K562 (cell line): ENCODE measurements at regions not wholly inside any gene's neighbourhood (a gene's known extent, or its start where the extent isn't known, plus 50 kb on each side); places are given as distances from the start of the nearest gene placed in this dataset.

Experiments
- ATAC-seq: fragments of 200-7000 bp; cut with Tn5 transposase; 3 replicates; pipeline ENCODE4 v1.9.1; 2020; ENCODE audit warnings: moderate library complexity
- BruUV-seq: library from RNA; stranded (reverse); fragments of 400-500 nt; replicated peaks from 2 replicates; lab custom pipeline; 2021; lab: Mats Ljungman, UMichigan
- CTCF ChIA-PET: fragments of 300-600 bp; formaldehyde crosslinking; extraction: SDS; loops from one replicate; lab custom pipeline; 2021; ENCODE audit warnings: low intra/inter-chr PET ratio; lab: Yijun Ruan, JAX
- POLR2A ChIA-PET: fragments of 300-600, 350-650 bp; sonication (Branson Sonifier 250); formaldehyde crosslinking; extraction: SDS; loops from one replicate; lab custom pipeline; 2021; ENCODE audit warnings: antibody characterized with exemption, inconsistent platforms; lab: Yijun Ruan, JAX
- DNase-seq, 4 experiments: peaks; one replicate each; pipeline versions ENCODE4 v3.0.0 to v3.0.0-alpha.2; 2011 to 2018; ENCODE audit warnings: low spot score in 3 of 4, mixed read lengths in 3 of 4; ENCODE audit errors: extremely low read depth in 1 of 4
- FAIRE-seq: peaks from 2 replicates; lab custom pipeline; 2011; peaks lifted over from hg19 to GRCh38; lab: Jason Lieb, UNC
- H2AFZ ChIP-seq: 2 replicates; pipeline ENCODE4 v1.6.0; 2011; ENCODE audit warnings: low read depth, low read length, control low read depth, inconsistent platforms
- H3K27ac ChIP-seq: fragments of 200-600 bp; 3 replicates; pipeline ENCODE4 v1.8.0; 2011; ENCODE audit warnings: low read depth, mild to moderate bottlenecking, control low read depth, inconsistent platforms, low read length, moderate library complexity, mixed read lengths; ENCODE audit errors: extremely low read depth
- H3K27me3 ChIP-seq, 2 experiments: fragments of 300-600 bp in 1 of 2; 2 replicates in 1 of 2; 3 replicates in 1 of 2; pipeline versions ENCODE4 v1.6.0 to v1.8.0; 2011; ENCODE audit warnings: inconsistent platforms in 2 of 2, low read length in 2 of 2, mild to moderate bottlenecking in 1 of 2, mixed read lengths in 1 of 2, moderate library complexity in 1 of 2; ENCODE audit not compliant: control insufficient read depth in 2 of 2, insufficient read depth in 2 of 2
- H3K36me3 ChIP-seq: fragments of 300-600 bp; 3 replicates; pipeline ENCODE4 v1.8.0; 2011; ENCODE audit warnings: mild to moderate bottlenecking, low read length, inconsistent platforms; ENCODE audit not compliant: control insufficient read depth, insufficient read depth
- H3K4me1 ChIP-seq, 2 experiments: fragments of 200-600 bp in 1 of 2; replicated peaks in 1 of 2; 2 replicates in 1 of 2; 3 replicates in 1 of 2; pipeline versions ENCODE4 v1.5.1 to v1.8.0; 2011; ENCODE audit warnings: inconsistent platforms in 2 of 2, low read length in 2 of 2, mild to moderate bottlenecking in 1 of 2, mixed read lengths in 1 of 2, moderate library complexity in 1 of 2; ENCODE audit not compliant: control insufficient read depth in 2 of 2, insufficient read depth in 2 of 2
- H3K4me2 ChIP-seq: 2 replicates; pipeline ENCODE4 v1.6.1; 2011; ENCODE audit warnings: low read length, control low read depth, inconsistent platforms, mixed read lengths; ENCODE audit not compliant: insufficient read depth
- H3K4me3 ChIP-seq: fragments of 200-600 bp; sonication (generic), shearing (Covaris generic); 2 replicates; pipeline ENCODE4 v1.5.1; 2016; ENCODE audit warnings: control low read depth, inconsistent platforms
- H3K79me2 ChIP-seq: fragments of 200-600 bp; 3 replicates; pipeline ENCODE4 v1.8.0; 2011; ENCODE audit warnings: low read length, inconsistent platforms; ENCODE audit not compliant: control insufficient read depth, insufficient read depth
- H3K9ac ChIP-seq, 2 experiments: 2 replicates each; pipeline versions ENCODE4 v1.6.0 to v1.6.1; 2011; ENCODE audit warnings: low read depth in 2 of 2, low read length in 2 of 2, control low read depth in 1 of 2, inconsistent platforms in 1 of 2, mild to moderate bottlenecking in 1 of 2, mixed read lengths in 1 of 2; ENCODE audit not compliant: insufficient read depth in 1 of 2
- H3K9me1 ChIP-seq: one replicate; pipeline ENCODE4 v1.6.0; 2011; ENCODE audit warnings: inconsistent platforms, mild to moderate bottlenecking, low read length, moderate library complexity; ENCODE audit not compliant: control insufficient read depth, insufficient read depth
- H3K9me3 ChIP-seq: replicated peaks from 2 replicates; pipeline ENCODE4 v1.5.1; 2011; ENCODE audit warnings: low read depth, low read length, inconsistent platforms; ENCODE audit not compliant: control insufficient read depth, insufficient read depth
- H4K20me1 ChIP-seq: replicated peaks from 2 replicates; pipeline ENCODE4 v1.6.1; 2011; ENCODE audit warnings: low read length, inconsistent platforms, mixed read lengths; ENCODE audit not compliant: control insufficient read depth, insufficient read depth
- BRCA1 ChIP-seq, 2 experiments: fragments of 450-650 bp in 1 of 2; sonication (generic) in 1 of 2; formaldehyde crosslinking in 1 of 2; IDR thresholded peaks; 2 replicates each; pipeline versions ENCODE4 v1.5.0 to v1.6.1; 2017 to 2020; ENCODE audit warnings: mild to moderate bottlenecking in 1 of 2, missing genetic modification reagents in 1 of 2
- CCNT2 ChIP-seq: IDR thresholded peaks from 2 replicates; pipeline ENCODE4 v1.6.1; 2011; ENCODE audit warnings: borderline replicate concordance, low read depth, mild to moderate bottlenecking, moderate library complexity, mixed read lengths, low read length; ENCODE audit not compliant: insufficient read length; ENCODE audit errors: extremely low read depth
- CTCF ChIP-seq, 3 experiments: IDR thresholded peaks in 2 of 3; conservative IDR thresholded peaks in 1 of 3; 2 replicates each; pipeline ENCODE4 v1.5.1; 2011 to 2012; ENCODE audit warnings: low read length in 3 of 3, mild to moderate bottlenecking in 3 of 3, control low read depth in 2 of 3, improper control_type of control experiment in 1 of 3, inconsistent platforms in 1 of 3, low read depth in 1 of 3, mixed read lengths in 1 of 3, moderate library complexity in 1 of 3; ENCODE audit not compliant: insufficient read depth in 2 of 3
- E4F1 ChIP-seq: fragments of 250-450 bp; sonication (Bioruptor Pico); IDR thresholded peaks from 2 replicates; pipeline ENCODE4 v1.5.0; 2021; ENCODE audit warnings: mild to moderate bottlenecking, borderline replicate concordance
- EZH2 ChIP-seq: IDR thresholded peaks from 2 replicates; pipeline ENCODE4 v1.6.1; 2012; ENCODE audit warnings: low read depth, mild to moderate bottlenecking, inconsistent platforms, low read length, borderline replicate concordance
- FOXO4 ChIP-seq: fragments of 450-650 bp; formaldehyde crosslinking; IDR thresholded peaks from 2 replicates; pipeline ENCODE4 v1.4.0; 2020; ENCODE audit warnings: mild to moderate bottlenecking, moderate library complexity
- FUS ChIP-seq: fragments of 200-400 bp; formaldehyde crosslinking; optimal IDR thresholded peaks from 2 replicates; pipeline ENCODE3; 2017; ENCODE audit warnings: low read depth, low read length
- HMGN3 ChIP-seq: IDR thresholded peaks from 2 replicates; pipeline ENCODE4 v1.6.1; 2011; ENCODE audit warnings: borderline replicate concordance, low read depth, mild to moderate bottlenecking, mixed read lengths, low read length; ENCODE audit not compliant: insufficient read length; ENCODE audit errors: extremely low read depth
- MBD2 ChIP-seq: sonication (generic); IDR thresholded peaks from 2 replicates; pipeline ENCODE4 v1.6.1; 2016; ENCODE audit warnings: low read depth, borderline replicate concordance
- MCM7 ChIP-seq, 2 experiments: fragments of 450-650 bp; IDR thresholded peaks; 2 replicates each; pipeline ENCODE4 v1.6.1; 2016 to 2018
- MYC ChIP-seq, 2 experiments: fragments of 250-450 bp in 1 of 2; sonication (Bioruptor Pico) in 1 of 2; IDR thresholded peaks; 2 replicates each; pipeline versions ENCODE4 v1.5.1 to v1.6.1; 2012 to 2021; ENCODE audit warnings: low read depth in 2 of 2, borderline replicate concordance in 1 of 2, improper control_type of control experiment in 1 of 2, low read length in 1 of 2, mild to moderate bottlenecking in 1 of 2, moderate library complexity in 1 of 2
- NRF1 ChIP-seq, 2 experiments: fragments of 450-650 bp; IDR thresholded peaks in 1 of 2; conservative IDR thresholded peaks in 1 of 2; 2 replicates each; pipeline ENCODE4 v1.6.1; 2014; ENCODE audit warnings: mild to moderate bottlenecking in 2 of 2
- PHF8 ChIP-seq: fragments of 200-600 bp; sonication (generic); IDR thresholded peaks from 2 replicates; pipeline ENCODE4 v1.6.1; 2012; ENCODE audit warnings: mixed run types, mild to moderate bottlenecking, inconsistent platforms, low read length, moderate library complexity, borderline replicate concordance
- POLR2A ChIP-seq: fragments of 450-650 bp; conservative IDR thresholded peaks from 2 replicates; pipeline ENCODE4 v1.6.1; 2016
- PRMT5 ChIP-seq: sonication (generic); formaldehyde crosslinking; IDR thresholded peaks from 2 replicates; pipeline ENCODE4 v1.5.0; 2020; ENCODE audit warnings: missing genetic modification reagents
- SMARCB1 ChIP-seq: IDR thresholded peaks from 2 replicates; pipeline ENCODE4 v1.6.1; 2011; ENCODE audit warnings: improper control_type of control experiment, low read depth; ENCODE audit not compliant: insufficient read length
- ZNF644 ChIP-seq: fragments of 200-800 bp; sonication (Bioruptor generic); IDR thresholded peaks from 2 replicates; pipeline ENCODE4 v1.6.1; 2016; ENCODE audit warnings: low read depth, missing genetic modification characterization, missing compliant biosample characterization
- WGBS: fragments of 100-300 bp; shearing (Covaris generic); methylation state at CpG from one replicate; pipeline ENCODE4 v1.1.6; 2016; ENCODE audit warnings: low coverage, mixed read lengths; ENCODE audit not compliant: insufficient coverage; ENCODE audit errors: missing lambda C conversion rate; 5-methylcytosine and 5-hydroxymethylcytosine counted together
- in situ Hi-C: fragments of 300-500 bp; cut with MboI; formaldehyde crosslinking; loops from 4 replicates; pipeline ENCODE4 v1.15.0; 2018; ENCODE audit warnings: inconsistent platforms, mixed read lengths
- intact Hi-C: fragments of 100-400 bp; cut with micrococcal nuclease; formaldehyde crosslinking; loops from 2 replicates; pipeline ENCODE4 v1.14.2; 2022

- Histone ChIP-seq H3K36me3 (no peaks in the 10 kb centered on the region), H3K9me1 (no peaks in the 10 kb centered on the region), H3K79me2 (no peaks in the 10 kb centered on the region), H3K9ac (no peak overlapping the region), H4K20me1 (no peaks in the 10 kb centered on the region), H2AFZ (no peak overlapping the region), H3K27me3 (no peaks in the 10 kb centered on the region; a peak in 1 of 5 replicates), H3K4me1 (no peaks in the 10 kb centered on the region)
- POLR2A ChIA-PET = no interaction called here
- WGBS = 3% methylated on average over 2 of the region's 2 CpGs
- in situ Hi-C loops = no loop called here
- BruUV-seq = no TSS peak
- no peak for ATAC-seq
- TF ChIP-seq POLR2A = no peak
- TF ChIP-seq CCNT2 = no peak
- no peak for TF ChIP-seq MCM7 (IDR thresholded peaks at IDR 0.05)
- no peak for TF ChIP-seq NRF1 (conservative IDR thresholded peaks at IDR 0.05 in 1 of 2, IDR thresholded peaks at IDR 0.05 in 1 of 2)
- no peak for TF ChIP-seq PHF8
- no peak for TF ChIP-seq PRMT5
- no peak for TF ChIP-seq MYC (IDR thresholded peaks at IDR 0.05; ENCODE audit: low read depth, low read length)
- no peak for TF ChIP-seq MYC (CRISPR knock-in tag; IDR thresholded peaks at IDR 0.05; ENCODE audit: borderline replicate concordance, low read depth)
- TF ChIP-seq FUS = no peak
- TF ChIP-seq EZH2 = no peak
- no peak for TF ChIP-seq HMGN3
- TF ChIP-seq MBD2 = no peak
- TF ChIP-seq ZNF644 (tag) = no peak
- no peak for TF ChIP-seq BRCA1 (IDR thresholded peaks at IDR 0.05)
- TF ChIP-seq BRCA1 (CRISPR knock-in tag; IDR thresholded peaks at IDR 0.05) = no peak
- no peak for TF ChIP-seq E4F1
- TF ChIP-seq SMARCB1 = no peak
- TF ChIP-seq CTCF (IDR thresholded peaks at IDR 0.05 in 2 of 3, conservative IDR thresholded peaks at IDR 0.05 in 1 of 3; ENCODE audit: insufficient read depth in 2 of 3, low read depth in 1 of 3, low read length in 3 of 3) = no peak
- no peak for TF ChIP-seq FOXO4 (CRISPR knock-in tag)
- TF ChIP-seq, all 486 proteins: peak for 0
- intact Hi-C loops = no loop called here
- DNase-seq = no peak
- Histone ChIP-seq H3K4me3 (no peak overlapping the region), H3K4me2 (no peak overlapping the region), H3K9me3 (no peaks in the 10 kb centered on the region), H3K27ac (no peak overlapping the region)
- FAIRE-seq = no peak
- CTCF ChIA-PET = no interaction called here
These were observed 134.6 kb downstream of the TNFSF18 start for GRCh38 chr1:172916116-172916515.
